Activated CD8-positive, alpha-beta memory T cell treated with anti-CD3 and anti-CD28 coated beads for 1 hour (primary cell): ENCODE measurements at regions not wholly inside any gene's neighbourhood (a gene's known extent, or its start where the extent isn't known, plus 50 kb on each side); places are given as distances from the start of the nearest gene placed in this dataset.

Source experiments
- DNase-seq, 2 donors: peaks; one replicate each; pipeline ENCODE4 v3.0.0-alpha.2; 2020; ENCODE audit warnings: low read depth in 1 of 2; ENCODE audit errors: extremely low read depth in 1 of 2

- no peak for DNase-seq
These were observed 55.4 kb downstream of the CCER1 start for GRCh38 chr12:90899456-90900182.

GRCh38 chr12:90897986-90898385, 57.0 kb downstream of the CCER1 start:
- DNase-seq, result no peak

- no peak for DNase-seq
These were observed 57.7 kb downstream of the CCER1 start for GRCh38 chr12:90897316-90897715.

GRCh38 chr12:90896821-90897220, 58.2 kb downstream of the CCER1 start:
- DNase-seq, result no peak

GRCh38 chr12:90896164-90896563, 58.8 kb downstream of the CCER1 start:
- DNase-seq, result no peak

GRCh38 chr12:90888316-90888715, 66.7 kb downstream of the CCER1 start:
- no peak for DNase-seq

GRCh38 chr12:90883456-90883855, 71.5 kb downstream of the CCER1 start:
- DNase-seq, result no peak

GRCh38 chr12:90871726-90872096, 83.3 kb downstream of the CCER1 start:
- no peak for DNase-seq

GRCh38 chr12:90870971-90871725, 83.8 kb downstream of the CCER1 start:
- no peak for DNase-seq

GRCh38 chr12:90868626-90869025, 86.3 kb downstream of the CCER1 start:
- DNase-seq, result no peak

- no peak for DNase-seq
These were observed 95.4 kb downstream of the CCER1 start for GRCh38 chr12:90859591-90859990.

- DNase-seq, result no peak
These were observed 96.7 kb downstream of the CCER1 start for GRCh38 chr12:90858252-90858651.

- DNase-seq, result no peak
These were observed 99.4 kb downstream of the CCER1 start for GRCh38 chr12:90855534-90855933.

- no peak for DNase-seq
These were observed 100.8 kb downstream of the CCER1 start for GRCh38 chr12:90854136-90854689.

GRCh38 chr12:90851800-90852718, 102.9 kb downstream of the CCER1 start:
- no peak for DNase-seq

GRCh38 chr12:90842477-90842876, 112.5 kb downstream of the CCER1 start:
- no peak for DNase-seq

- DNase-seq, result no peak
These were observed 113.6 kb downstream of the CCER1 start for GRCh38 chr12:90841336-90841735.

- no peak for DNase-seq
These were observed 115.6 kb downstream of the CCER1 start for GRCh38 chr12:90839346-90839745.

- no peak for DNase-seq
These were observed 118.3 kb downstream of the CCER1 start for GRCh38 chr12:90836689-90837088.

- no peak for DNase-seq
These were observed 121.7 kb downstream of the CCER1 start for GRCh38 chr12:90833228-90833627.

GRCh38 chr12:90832427-90832826, 122.5 kb downstream of the CCER1 start:
- no peak for DNase-seq
